ENCODE measurements at regions not wholly inside any gene's neighbourhood (a gene's known extent, or its start where the extent isn't known, plus 50 kb on each side); places are given as distances from the start of the nearest gene placed in this dataset.

DNA sequence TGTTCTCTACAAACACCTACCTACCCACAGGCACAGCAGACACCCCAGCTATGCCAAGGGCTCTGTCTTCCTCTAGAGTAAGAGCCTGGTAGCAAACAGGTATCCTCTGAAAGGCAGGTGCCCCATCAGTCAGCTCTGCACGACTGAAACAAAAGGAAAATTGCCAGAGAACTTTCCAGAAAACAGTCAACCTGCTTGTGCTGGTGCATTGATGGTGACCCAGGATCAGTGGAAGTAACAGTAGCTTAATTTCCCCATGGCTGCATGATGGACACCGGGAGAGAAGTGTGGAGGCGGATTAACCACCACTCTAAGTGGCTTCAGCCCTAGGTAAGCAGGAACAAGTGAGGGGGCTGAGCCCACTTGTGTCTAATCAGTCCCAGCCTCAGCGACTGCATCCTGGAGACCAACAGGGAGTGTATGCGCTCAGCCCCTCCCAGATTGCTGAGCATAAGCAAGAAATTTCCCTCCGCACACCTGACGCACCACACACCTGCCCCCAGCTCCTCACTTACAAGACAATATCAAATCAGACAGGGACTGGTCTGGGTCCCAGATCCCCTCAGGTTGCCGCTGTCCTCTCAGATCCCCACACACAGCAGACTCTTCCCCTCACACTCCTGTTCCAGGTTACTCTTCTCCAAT is 70.7 kb upstream of the IGLL5 start:
- Histone ChIP-seq H3K27me3 (replicated peaks; ENCODE audit: insufficient read depth, low read depth, low read length, poor library complexity) (no peaks in the 10 kb centered on the region), H3K4me1 (ENCODE audit: insufficient read depth, low read length, poor library complexity, severe bottlenecking) (no peaks in the 10 kb centered on the region), H3K4me3 (ENCODE audit: low read depth, low read length, poor library complexity, severe bottlenecking) (no peak overlapping the region), H3K9me3 (ENCODE audit: low read depth, low read length, poor library complexity, severe bottlenecking) (no peaks in the 10 kb centered on the region), H3K36me3 (ENCODE audit: insufficient read depth, low read length, poor library complexity, severe bottlenecking) (no peaks in the 10 kb centered on the region), H3K27ac (ENCODE audit: low read depth, low read length, poor library complexity, severe bottlenecking) (no peak overlapping the region)
- ChIA-PET POLR2A (ENCODE audit: low non-redundant PET) (no interaction called here), CTCF (interaction anchor here (0.7 kb wide), 1 partner anchor 38 kb away, joined by 3 read pairs; no protein-coding TSS in a partner anchor)
- no TSS peak for BruUV-seq (replicated peaks)
- intact Hi-C loops (cut with micrococcal nuclease; ENCODE audit: unreplicated experiment), result no loop called here
- no peak for DNase-seq (ENCODE audit: low spot score)
- no peak for TF ChIP-seq EZH2 (IDR thresholded peaks at IDR 0.05; ENCODE audit: borderline replicate concordance, low read depth, low read length, poor library complexity, severe bottlenecking)
- TF ChIP-seq, protein P1, sequence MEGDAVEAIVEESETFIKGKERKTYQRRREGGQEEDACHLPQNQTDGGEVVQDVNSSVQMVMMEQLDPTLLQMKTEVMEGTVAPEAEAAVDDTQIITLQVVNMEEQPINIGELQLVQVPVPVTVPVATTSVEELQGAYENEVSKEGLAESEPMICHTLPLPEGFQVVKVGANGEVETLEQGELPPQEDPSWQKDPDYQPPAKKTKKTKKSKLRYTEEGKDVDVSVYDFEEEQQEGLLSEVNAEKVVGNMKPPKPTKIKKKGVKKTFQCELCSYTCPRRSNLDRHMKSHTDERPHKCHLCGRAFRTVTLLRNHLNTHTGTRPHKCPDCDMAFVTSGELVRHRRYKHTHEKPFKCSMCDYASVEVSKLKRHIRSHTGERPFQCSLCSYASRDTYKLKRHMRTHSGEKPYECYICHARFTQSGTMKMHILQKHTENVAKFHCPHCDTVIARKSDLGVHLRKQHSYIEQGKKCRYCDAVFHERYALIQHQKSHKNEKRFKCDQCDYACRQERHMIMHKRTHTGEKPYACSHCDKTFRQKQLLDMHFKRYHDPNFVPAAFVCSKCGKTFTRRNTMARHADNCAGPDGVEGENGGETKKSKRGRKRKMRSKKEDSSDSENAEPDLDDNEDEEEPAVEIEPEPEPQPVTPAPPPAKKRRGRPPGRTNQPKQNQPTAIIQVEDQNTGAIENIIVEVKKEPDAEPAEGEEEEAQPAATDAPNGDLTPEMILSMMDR (conservative IDR thresholded peaks at IDR 0.05; ENCODE audit: low read depth, low read length), result no peak

DNA sequence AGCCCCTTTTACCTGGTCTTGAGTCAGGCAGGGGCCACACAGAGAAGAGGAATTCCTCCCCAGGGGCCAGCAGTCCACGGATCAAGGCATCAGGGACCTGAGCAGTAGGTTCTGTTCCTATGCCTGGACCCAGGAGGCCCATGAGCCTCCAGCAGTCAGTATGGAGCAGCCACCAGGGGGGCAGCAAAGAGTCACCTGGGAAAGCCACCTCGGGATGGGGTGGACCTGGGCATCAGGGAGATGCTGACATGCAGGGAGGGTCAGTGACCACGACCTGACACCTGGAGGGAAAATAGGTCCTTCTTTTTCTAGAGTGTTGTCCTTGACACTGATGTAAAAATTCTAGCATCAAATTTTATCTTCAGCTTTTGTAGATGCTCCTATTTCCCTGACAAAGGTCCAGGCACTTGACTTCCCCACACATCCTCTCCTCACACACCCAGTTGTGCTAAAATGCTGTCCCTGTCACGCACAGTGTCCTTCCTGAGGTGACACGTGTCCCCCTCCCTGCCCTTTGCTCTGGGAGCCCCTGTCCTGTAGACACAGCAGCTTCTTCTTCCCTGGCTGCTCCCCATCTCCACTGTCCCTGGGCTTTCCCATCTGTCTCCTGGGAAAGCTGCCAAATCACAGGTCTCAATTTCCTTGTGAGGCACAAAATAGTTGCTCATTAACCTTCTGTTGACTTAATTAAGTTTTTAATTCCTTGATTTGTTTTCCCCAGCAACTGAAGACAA is 70.0 kb upstream of the IGLL5 start:
- no peaks in the 10 kb centered on the region for H3K36me3 ChIP-seq (ENCODE audit: insufficient read depth, low read length, poor library complexity, severe bottlenecking)
- H3K4me3 ChIP-seq (ENCODE audit: low read depth, low read length, poor library complexity, severe bottlenecking), result no peak overlapping the region
- H3K27ac ChIP-seq (ENCODE audit: low read depth, low read length, poor library complexity, severe bottlenecking), result no peak overlapping the region
- POLR2A ChIA-PET (ENCODE audit: low non-redundant PET), result no interaction called here
- intact Hi-C loops (cut with micrococcal nuclease; ENCODE audit: unreplicated experiment), result no loop called here
- no peaks in the 10 kb centered on the region for H3K9me3 ChIP-seq (ENCODE audit: low read depth, low read length, poor library complexity, severe bottlenecking)
- no peaks in the 10 kb centered on the region for H3K4me1 ChIP-seq (ENCODE audit: insufficient read depth, low read length, poor library complexity, severe bottlenecking)
- H3K27me3 ChIP-seq (replicated peaks; ENCODE audit: insufficient read depth, low read depth, low read length, poor library complexity), result no peaks in the 10 kb centered on the region
- no peak for DNase-seq (ENCODE audit: low spot score)
- TF ChIP-seq EZH2 (IDR thresholded peaks at IDR 0.05; ENCODE audit: borderline replicate concordance, low read depth, low read length, poor library complexity, severe bottlenecking), result no peak
- TF ChIP-seq, protein P1 (conservative IDR thresholded peaks at IDR 0.05; ENCODE audit: low read depth, low read length), result no peak
- BruUV-seq (replicated peaks), result no TSS peak
- CTCF ChIA-PET, result interaction anchor here (0.7 kb wide), 1 partner anchor 37 kb away, joined by 3 read pairs; no protein-coding TSS in a partner anchor

DNA sequence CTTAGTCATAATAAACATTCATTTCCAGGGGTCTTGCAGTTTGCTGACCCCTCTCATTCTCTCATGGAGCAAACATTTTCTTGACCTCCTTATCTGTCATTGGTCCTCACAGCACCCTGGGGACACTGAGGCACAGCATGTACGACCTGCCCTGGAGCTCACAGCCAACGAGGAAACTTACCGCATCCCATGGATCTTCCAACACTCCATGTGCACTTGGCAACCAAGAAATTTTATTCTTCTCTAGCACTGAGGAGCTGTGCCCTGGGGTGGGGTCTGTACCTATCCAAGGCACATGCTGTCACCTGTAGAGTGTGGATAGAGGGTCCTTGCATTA is 69.4 kb upstream of the IGLL5 start:
- Histone ChIP-seq H3K4me1 (ENCODE audit: insufficient read depth, low read length, poor library complexity, severe bottlenecking) (no peaks in the 10 kb centered on the region), H3K36me3 (ENCODE audit: insufficient read depth, low read length, poor library complexity, severe bottlenecking) (no peaks in the 10 kb centered on the region), H3K27me3 (replicated peaks; ENCODE audit: insufficient read depth, low read depth, low read length, poor library complexity) (no peaks in the 10 kb centered on the region), H3K4me3 (ENCODE audit: low read depth, low read length, poor library complexity, severe bottlenecking) (no peak overlapping the region), H3K27ac (ENCODE audit: low read depth, low read length, poor library complexity, severe bottlenecking) (no peak overlapping the region), H3K9me3 (ENCODE audit: low read depth, low read length, poor library complexity, severe bottlenecking) (no peaks in the 10 kb centered on the region)
- DNase-seq (ENCODE audit: low spot score), result no peak
- POLR2A ChIA-PET (ENCODE audit: low non-redundant PET), result no interaction called here
- no TSS peak for BruUV-seq (replicated peaks)
- CTCF ChIA-PET, result no interaction called here
- intact Hi-C loops (cut with micrococcal nuclease; ENCODE audit: unreplicated experiment), result no loop called here
- TF ChIP-seq EZH2 (IDR thresholded peaks at IDR 0.05; ENCODE audit: borderline replicate concordance, low read depth, low read length, poor library complexity, severe bottlenecking), result no peak
- TF ChIP-seq, protein P1 (conservative IDR thresholded peaks at IDR 0.05; ENCODE audit: low read depth, low read length), result no peak

All from A673 (cell line).